T-helper 2 cell treated with Interferon-gamma antibody and Interleukin-4, amounts not matched to agents 5 μg/mL and 100 μg/mL, for 36 hours (primary cell): ENCODE measurements at regions not wholly inside any gene's neighbourhood (a gene's known extent, or its start where the extent isn't known, plus 50 kb on each side); places are given as distances from the start of the nearest gene placed in this dataset.

Experiments used
- DNase-seq: peaks from one replicate; pipeline ENCODE4 v3.0.0; 2021; ENCODE audit warnings: low spot score
- H3K27ac Mint-ChIP-seq: one replicate; pipeline ENCODE4 v1.8.0; 2021; ENCODE audit warnings: mild to moderate bottlenecking, mixed read lengths
- H3K27me3 Mint-ChIP-seq: one replicate; pipeline ENCODE4 v1.8.0; 2021; ENCODE audit warnings: low read depth, mixed read lengths
- H3K36me3 Mint-ChIP-seq: one replicate; pipeline ENCODE4 v1.8.0; 2021; ENCODE audit warnings: low read depth, mixed read lengths
- H3K4me1 Mint-ChIP-seq: one replicate; pipeline ENCODE4 v1.8.0; 2021; ENCODE audit warnings: low read depth, mixed read lengths
- H3K4me3 Mint-ChIP-seq: one replicate; pipeline ENCODE4 v1.8.0; 2022; ENCODE audit warnings: mild to moderate bottlenecking, moderate library complexity, mixed read lengths
- H3K9me3 Mint-ChIP-seq: one replicate; pipeline ENCODE4 v1.8.0; 2021; ENCODE audit warnings: mixed read lengths

DNA sequence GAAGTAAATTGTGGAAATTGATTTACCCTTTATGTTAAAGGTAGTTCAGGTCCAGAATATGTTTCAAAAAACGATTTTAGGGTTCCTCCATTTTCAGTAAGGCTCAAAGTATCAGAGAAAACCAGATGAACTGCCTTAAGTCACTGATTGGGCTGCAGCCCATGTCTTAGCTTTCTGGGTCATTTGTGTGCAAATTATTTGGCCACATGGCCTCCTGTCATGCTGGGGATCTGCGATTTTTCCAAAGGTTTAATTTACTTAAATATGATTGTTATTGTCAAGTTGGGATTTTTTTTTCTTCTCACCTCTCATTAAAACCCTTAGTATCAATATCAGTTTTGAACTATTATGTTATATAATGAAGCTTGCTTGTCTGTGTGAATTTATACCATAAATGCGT lies 135.9 kb upstream of the DPYD start:
- Mint-ChIP-seq H3K27ac (no peak overlapping the region), H3K4me3 (no peak overlapping the region), H3K4me1 (peaks cover 9% of the 10 kb centered on the region), H3K36me3 (no peaks in the 10 kb centered on the region), H3K9me3 (no peaks in the 10 kb centered on the region), H3K27me3 (peaks cover 61% of the 10 kb centered on the region)
- DNase-seq: no peak

- Mint-ChIP-seq H3K27ac (no peak overlapping the region), H3K4me1 (peaks cover 9% of the 10 kb centered on the region), H3K9me3 (no peaks in the 10 kb centered on the region), H3K4me3 (no peak overlapping the region), H3K36me3 (no peaks in the 10 kb centered on the region), H3K27me3 (peaks cover 72% of the 10 kb centered on the region)
- no peak for DNase-seq
Measured at GRCh38 chr1:98055457-98055856, 134.6 kb upstream of the DPYD start.

GRCh38 chr1:98054786-98055185 lies 134.0 kb upstream of the DPYD start:
- no peak for DNase-seq
- Mint-ChIP-seq H3K27me3 (peaks cover 75% of the 10 kb centered on the region), H3K9me3 (no peaks in the 10 kb centered on the region), H3K4me3 (peak overlapping the region; percentile 1), H3K27ac (no peak overlapping the region), H3K4me1 (peaks cover 9% of the 10 kb centered on the region), H3K36me3 (no peaks in the 10 kb centered on the region)

GRCh38 chr1:98054367-98054701 lies 133.5 kb upstream of the DPYD start:
- Mint-ChIP-seq H3K4me1 (peaks cover 10% of the 10 kb centered on the region), H3K9me3 (no peaks in the 10 kb centered on the region), H3K4me3 (peak overlapping the region; percentile 1), H3K27me3 (peaks cover 80% of the 10 kb centered on the region), H3K27ac (no peak overlapping the region), H3K36me3 (no peaks in the 10 kb centered on the region)
- no peak for DNase-seq

GRCh38 chr1:98053471-98054366 lies 132.9 kb upstream of the DPYD start:
- Mint-ChIP-seq H3K36me3 (no peaks in the 10 kb centered on the region), H3K27ac (no peak overlapping the region), H3K4me3 (peak overlapping the region; percentile 71), H3K27me3 (peaks cover 81% of the 10 kb centered on the region), H3K4me1 (peaks cover 12% of the 10 kb centered on the region), H3K9me3 (no peaks in the 10 kb centered on the region)
- DNase-seq: peak; percentile 55

DNA sequence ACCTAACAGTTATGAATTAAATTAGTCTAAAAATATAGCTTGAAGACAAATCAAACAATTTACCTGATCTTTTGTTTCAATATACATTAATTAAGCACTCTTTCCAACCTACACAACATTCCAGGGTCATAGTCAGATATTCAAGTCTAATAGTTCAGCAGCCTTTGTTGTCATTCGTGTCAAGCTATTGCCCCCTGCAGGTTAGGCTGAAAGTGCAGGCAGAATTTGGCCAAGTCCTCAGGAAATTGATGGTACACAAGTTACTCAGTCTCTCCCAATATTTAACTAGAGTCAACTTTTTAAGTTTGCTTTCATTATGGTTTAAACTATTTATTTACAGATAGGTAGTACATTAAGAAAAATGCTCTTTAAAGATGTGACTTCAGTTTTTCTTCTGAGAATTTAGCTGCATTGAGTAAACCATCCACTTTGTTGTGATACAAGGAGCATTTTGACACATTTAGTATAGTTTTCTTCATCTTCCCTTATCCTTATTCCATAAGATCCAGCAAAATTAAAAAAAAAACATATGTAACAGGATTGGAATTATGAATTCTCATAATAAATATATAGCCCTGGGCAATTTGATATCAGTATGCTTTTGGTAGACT lies 130.3 kb upstream of the DPYD start:
- Mint-ChIP-seq H3K9me3 (no peaks in the 10 kb centered on the region), H3K4me1 (peaks cover 22% of the 10 kb centered on the region), H3K4me3 (no peak overlapping the region), H3K27ac (no peak overlapping the region), H3K27me3 (peaks cover 86% of the 10 kb centered on the region), H3K36me3 (no peaks in the 10 kb centered on the region)
- peak; percentile 49 for DNase-seq

DNA sequence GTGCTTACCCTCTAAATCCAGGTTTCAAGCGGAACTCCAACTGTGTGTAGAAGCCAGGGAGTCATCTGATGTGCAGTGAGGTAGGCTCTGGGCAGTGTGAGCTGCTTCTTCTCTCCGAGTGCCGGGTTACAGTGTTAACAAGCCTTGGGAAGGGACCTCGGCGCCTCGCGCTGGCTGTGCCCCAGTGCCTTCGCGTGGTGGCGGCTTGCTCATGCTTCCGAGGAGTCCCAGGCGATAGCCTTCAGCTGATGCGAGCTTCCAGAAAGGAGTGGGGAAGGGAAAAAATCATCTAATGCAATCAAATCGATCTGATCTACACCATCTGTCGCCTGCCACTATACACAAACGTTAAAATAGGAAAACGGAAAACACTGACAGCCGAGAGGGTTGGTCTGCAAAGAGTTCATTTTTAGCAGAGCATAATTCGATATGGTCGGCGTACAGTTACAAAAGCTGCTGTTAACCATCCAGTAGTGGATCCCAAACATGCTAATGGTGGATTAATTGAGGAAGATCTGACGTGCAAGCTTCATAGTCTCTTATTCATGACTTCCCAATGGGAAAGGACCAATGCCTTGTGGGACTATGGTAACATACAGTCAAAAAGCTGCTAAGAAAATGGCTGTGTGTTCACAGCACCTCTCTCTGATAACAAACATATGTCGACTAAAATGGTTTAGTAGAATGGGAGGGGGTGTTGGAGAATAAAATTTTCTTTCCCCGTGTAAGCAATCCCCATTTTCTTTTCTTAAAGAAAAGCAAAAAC lies 128.7 kb upstream of the DPYD start:
- H3K27ac Mint-ChIP-seq: no peak overlapping the region
- peaks cover 84% of the 10 kb centered on the region for H3K27me3 Mint-ChIP-seq
- peaks cover 28% of the 10 kb centered on the region for H3K4me1 Mint-ChIP-seq
- DNase-seq: no peak
- no peak overlapping the region for H3K4me3 Mint-ChIP-seq
- H3K36me3 Mint-ChIP-seq: no peaks in the 10 kb centered on the region
- no peaks in the 10 kb centered on the region for H3K9me3 Mint-ChIP-seq

- DNase-seq: no peak
- no peaks in the 10 kb centered on the region for H3K36me3 Mint-ChIP-seq
- H3K4me3 Mint-ChIP-seq: peak overlapping the region; percentile 31
- no peaks in the 10 kb centered on the region for H3K9me3 Mint-ChIP-seq
- H3K27me3 Mint-ChIP-seq: peaks cover 88% of the 10 kb centered on the region
- H3K27ac Mint-ChIP-seq: no peak overlapping the region
- peaks cover 34% of the 10 kb centered on the region for H3K4me1 Mint-ChIP-seq
Measured at GRCh38 chr1:98048751-98049325, 128.0 kb upstream of the DPYD start.

GRCh38 chr1:98048244-98048643 lies 127.4 kb upstream of the DPYD start:
- no peaks in the 10 kb centered on the region for H3K36me3 Mint-ChIP-seq
- no peaks in the 10 kb centered on the region for H3K9me3 Mint-ChIP-seq
- H3K4me3 Mint-ChIP-seq: peak overlapping the region; percentile 32
- peak; percentile 60 for DNase-seq
- no peak overlapping the region for H3K27ac Mint-ChIP-seq
- H3K4me1 Mint-ChIP-seq: peaks cover 30% of the 10 kb centered on the region
- peaks cover 88% of the 10 kb centered on the region for H3K27me3 Mint-ChIP-seq

- Mint-ChIP-seq H3K36me3 (no peaks in the 10 kb centered on the region), H3K27ac (no peak overlapping the region), H3K9me3 (no peaks in the 10 kb centered on the region), H3K4me1 (peaks cover 25% of the 10 kb centered on the region), H3K27me3 (peaks cover 85% of the 10 kb centered on the region), H3K4me3 (no peak overlapping the region)
- no peak for DNase-seq
Measured at GRCh38 chr1:98047171-98047570, 126.3 kb upstream of the DPYD start.

DNA sequence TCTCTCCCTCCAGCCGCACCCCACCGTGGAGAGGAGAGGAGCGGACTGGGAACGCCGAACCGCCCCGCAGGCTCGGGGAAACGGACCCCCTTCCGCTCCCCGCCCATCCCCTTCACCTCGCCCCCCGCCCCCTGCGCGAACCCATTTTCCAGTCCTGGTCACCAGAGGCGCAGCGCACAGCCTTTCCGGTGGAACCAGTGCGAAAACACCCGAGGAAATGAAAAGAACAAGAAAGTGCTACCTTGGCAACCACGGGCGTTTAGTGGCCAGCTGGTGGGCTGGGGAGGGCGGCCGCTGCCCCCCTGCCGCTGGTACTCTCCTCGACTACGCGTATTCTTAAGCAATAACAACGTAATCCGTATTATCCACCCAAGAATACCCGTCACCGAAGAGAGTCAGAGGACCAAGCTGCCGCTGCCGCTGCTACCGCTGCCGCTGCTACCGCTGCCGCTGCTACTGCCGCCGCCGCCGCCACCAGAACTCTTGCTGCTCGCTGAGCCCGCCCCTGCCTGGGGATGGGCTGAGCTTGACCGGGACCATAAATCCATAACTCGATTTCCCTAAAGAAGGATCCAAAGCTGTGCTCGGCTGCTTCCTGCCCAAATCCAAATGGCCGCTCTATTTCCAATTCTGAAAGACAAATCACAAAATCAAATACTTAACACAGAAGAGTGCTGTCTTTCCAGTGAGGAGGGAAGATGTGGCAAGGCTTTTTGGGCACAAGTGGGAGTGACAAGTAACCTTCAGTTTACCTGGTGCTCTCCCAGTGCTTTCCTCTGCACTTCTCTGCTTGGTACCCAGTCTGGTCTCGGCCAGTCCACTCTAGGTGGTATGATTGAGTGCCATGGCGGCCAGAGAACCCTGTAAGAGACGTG lies 125.2 kb upstream of the DPYD start:
- H3K27ac Mint-ChIP-seq: no peak overlapping the region
- peaks cover 25% of the 10 kb centered on the region for H3K4me1 Mint-ChIP-seq
- peak; percentile 13 for DNase-seq
- no peaks in the 10 kb centered on the region for H3K9me3 Mint-ChIP-seq
- H3K36me3 Mint-ChIP-seq: no peaks in the 10 kb centered on the region
- peak overlapping the region; percentile 76 for H3K4me3 Mint-ChIP-seq
- peaks cover 75% of the 10 kb centered on the region for H3K27me3 Mint-ChIP-seq

GRCh38 chr1:98045211-98045766 lies 124.5 kb upstream of the DPYD start:
- Mint-ChIP-seq H3K27ac (no peak overlapping the region), H3K4me3 (peak overlapping the region; percentile 76), H3K36me3 (no peaks in the 10 kb centered on the region), H3K27me3 (peaks cover 77% of the 10 kb centered on the region), H3K9me3 (no peaks in the 10 kb centered on the region), H3K4me1 (peaks cover 25% of the 10 kb centered on the region)
- no peak for DNase-seq

DNA sequence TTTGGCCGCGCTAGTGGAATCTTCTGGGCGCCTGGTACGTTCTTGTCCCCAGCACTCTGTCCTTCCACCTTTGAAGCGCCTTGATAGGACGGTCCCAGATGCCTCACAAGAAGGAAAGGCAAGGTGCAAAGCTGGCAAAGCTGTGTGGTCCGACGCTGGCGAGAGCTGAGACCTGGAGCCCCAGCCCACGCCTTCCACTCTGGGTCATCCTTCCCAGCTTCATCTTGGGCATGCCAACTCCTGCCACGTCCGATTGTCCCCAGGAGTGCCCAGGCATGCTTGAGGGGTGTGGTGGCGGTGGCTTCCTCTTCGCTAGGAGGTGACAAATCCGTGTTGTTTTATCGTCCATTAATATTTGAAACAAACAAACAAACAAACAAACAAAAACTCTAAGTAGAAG lies 123.9 kb upstream of the DPYD start:
- H3K36me3 Mint-ChIP-seq: no peaks in the 10 kb centered on the region
- H3K4me1 Mint-ChIP-seq: peaks cover 25% of the 10 kb centered on the region
- peak overlapping the region; percentile 72 for H3K4me3 Mint-ChIP-seq
- DNase-seq: no peak
- peaks cover 77% of the 10 kb centered on the region for H3K27me3 Mint-ChIP-seq
- H3K9me3 Mint-ChIP-seq: no peaks in the 10 kb centered on the region
- no peak overlapping the region for H3K27ac Mint-ChIP-seq
